ENCODE measurements at regions not wholly inside any gene's neighbourhood (a gene's known extent, or its start where the extent isn't known, plus 50 kb on each side); places are given as distances from the start of the nearest gene placed in this dataset.

GRCh38 chr3:4097801-4098200 lies 205.4 kb upstream of the SETMAR start:
- H3K9me3 ChIP-seq (ENCODE audit: low read length), result no peaks in the 10 kb centered on the region
- no peaks in the 10 kb centered on the region for H3K9me2 ChIP-seq (ENCODE audit: insufficient read depth, low read length)
- TF ChIP-seq RAD21 (conservative IDR thresholded peaks at IDR 0.05), result no peak
- TF ChIP-seq EZH2 (IDR thresholded peaks at IDR 0.05; ENCODE audit: borderline replicate concordance, insufficient read depth, low read length, poor library complexity, severe bottlenecking), result no peak
- no peak for TF ChIP-seq POLR2AphosphoS5 (IDR thresholded peaks at IDR 0.05)
- TF ChIP-seq SMC3 (conservative IDR thresholded peaks at IDR 0.05; ENCODE audit: poor library complexity), result no peak
- TF ChIP-seq EP300 (conservative IDR thresholded peaks at IDR 0.05; ENCODE audit: poor library complexity, severe bottlenecking), result no peak
- no peak for TF ChIP-seq TAF1 (IDR thresholded peaks at IDR 0.05; ENCODE audit: low read depth)
- no peak for TF ChIP-seq REST (IDR thresholded peaks at IDR 0.05; ENCODE audit: borderline replicate concordance)
- TF ChIP-seq MXI1 (conservative IDR thresholded peaks at IDR 0.05; ENCODE audit: poor library complexity, severe bottlenecking), result no peak
- no peak for TF ChIP-seq CTCF (IDR thresholded peaks at IDR 0.05; ENCODE audit: poor library complexity, severe bottlenecking)
- no peaks in the 10 kb centered on the region for H3K36me3 ChIP-seq (ENCODE audit: insufficient read depth, low read length)
- no peak overlapping the region for H3K4me3 ChIP-seq (ENCODE audit: low read length)
- H3K9ac ChIP-seq (ENCODE audit: low read length), result no peak overlapping the region
- no peak overlapping the region for H2AFZ ChIP-seq (ENCODE audit: low read depth, low read length)
- H3K4me2 ChIP-seq (ENCODE audit: low read length), result no peak overlapping the region
- no peaks in the 10 kb centered on the region for H3K79me2 ChIP-seq (replicated peaks; ENCODE audit: insufficient read depth, low read length)
- H3K27me3 ChIP-seq (ENCODE audit: insufficient read depth, low read depth, low read length), result no peaks in the 10 kb centered on the region
- H3F3A ChIP-seq (ENCODE audit: insufficient read depth, low read length, poor library complexity, severe bottlenecking), result no peaks in the 10 kb centered on the region
- no peak overlapping the region for H3K27ac ChIP-seq (ENCODE audit: low read length)
- H4K20me1 ChIP-seq (ENCODE audit: insufficient read depth), result no peaks in the 10 kb centered on the region

GRCh38 chr3:4099607-4100006 lies 203.6 kb upstream of the SETMAR start:
- Histone ChIP-seq H3K4me3 (ENCODE audit: low read length) (no peak overlapping the region), H3K79me2 (replicated peaks; ENCODE audit: insufficient read depth, low read length) (no peaks in the 10 kb centered on the region), H3K9me3 (ENCODE audit: low read length) (no peaks in the 10 kb centered on the region), H3F3A (ENCODE audit: insufficient read depth, low read length, poor library complexity, severe bottlenecking) (no peaks in the 10 kb centered on the region), H3K9ac (ENCODE audit: low read length) (no peak overlapping the region), H3K27ac (ENCODE audit: low read length) (no peak overlapping the region), H3K36me3 (ENCODE audit: insufficient read depth, low read length) (no peaks in the 10 kb centered on the region), H3K27me3 (ENCODE audit: insufficient read depth, low read depth, low read length) (no peaks in the 10 kb centered on the region), H3K9me2 (ENCODE audit: insufficient read depth, low read length) (no peaks in the 10 kb centered on the region), H2AFZ (ENCODE audit: low read depth, low read length) (no peak overlapping the region), H4K20me1 (ENCODE audit: insufficient read depth) (no peaks in the 10 kb centered on the region), H3K4me2 (ENCODE audit: low read length) (no peak overlapping the region)
- no peak for TF ChIP-seq CTCF (IDR thresholded peaks at IDR 0.05; ENCODE audit: poor library complexity, severe bottlenecking)
- no peak for TF ChIP-seq TAF1 (IDR thresholded peaks at IDR 0.05; ENCODE audit: low read depth)
- no peak for TF ChIP-seq EZH2 (IDR thresholded peaks at IDR 0.05; ENCODE audit: borderline replicate concordance, insufficient read depth, low read length, poor library complexity, severe bottlenecking)
- TF ChIP-seq MXI1 (conservative IDR thresholded peaks at IDR 0.05; ENCODE audit: poor library complexity, severe bottlenecking), result no peak
- no peak for TF ChIP-seq RAD21 (conservative IDR thresholded peaks at IDR 0.05)
- no peak for TF ChIP-seq POLR2AphosphoS5 (IDR thresholded peaks at IDR 0.05)
- no peak for TF ChIP-seq EP300 (conservative IDR thresholded peaks at IDR 0.05; ENCODE audit: poor library complexity, severe bottlenecking)
- TF ChIP-seq SMC3 (conservative IDR thresholded peaks at IDR 0.05; ENCODE audit: poor library complexity), result no peak

Measured in neural cell (in vitro differentiated cells).